Astrocyte (in vitro differentiated cells and primary cell): ENCODE measurements at regions not wholly inside any gene's neighbourhood (a gene's known extent, or its start where the extent isn't known, plus 50 kb on each side); places are given as distances from the start of the nearest gene placed in this dataset.

Source experiments
- DNase-seq: peaks from one replicate; pipeline ENCODE4 v3.0.0-alpha.2; 2010; ENCODE audit warnings: low read depth
- FAIRE-seq: peaks from 2 replicates; lab custom pipeline; 2011; peaks lifted over from hg19 to GRCh38; lab: Jason Lieb, UNC
- H2AFZ ChIP-seq: 2 replicates; pipeline ENCODE4 v1.6.0; 2012; ENCODE audit warnings: low read depth, low read length, inconsistent platforms
- H3K27ac ChIP-seq: 2 replicates; pipeline ENCODE4 v1.5.1; 2011; ENCODE audit warnings: low read depth, low read length, inconsistent platforms
- H3K27me3 ChIP-seq: 2 replicates; pipeline ENCODE4 v1.6.0; 2011; ENCODE audit warnings: low read length, inconsistent platforms; ENCODE audit not compliant: insufficient read depth
- H3K36me3 ChIP-seq: 2 replicates; pipeline ENCODE4 v1.5.1; 2011; ENCODE audit warnings: low read length, inconsistent platforms; ENCODE audit not compliant: insufficient read depth
- H3K4me1 ChIP-seq: 2 replicates; pipeline ENCODE4 v1.5.1; 2011; ENCODE audit warnings: low read length, inconsistent platforms; ENCODE audit not compliant: insufficient read depth
- H3K4me2 ChIP-seq: 2 replicates; pipeline ENCODE4 v1.6.0; 2012; ENCODE audit warnings: low read length, inconsistent platforms
- H3K4me3 ChIP-seq: 2 replicates; pipeline ENCODE4 v1.5.1; 2011; ENCODE audit warnings: low read depth, mild to moderate bottlenecking, low read length, inconsistent platforms; ENCODE audit not compliant: insufficient read depth
- H3K79me2 ChIP-seq: 2 replicates; pipeline ENCODE4 v1.6.0; 2012; ENCODE audit warnings: mild to moderate bottlenecking, low read length, inconsistent platforms; ENCODE audit not compliant: insufficient read depth
- H3K9ac ChIP-seq: 2 replicates; pipeline ENCODE4 v1.6.0; 2012; ENCODE audit warnings: mild to moderate bottlenecking, low read length, inconsistent platforms
- H3K9me3 ChIP-seq: 2 replicates; pipeline ENCODE4 v1.5.1; 2012; ENCODE audit warnings: low read depth, mild to moderate bottlenecking, low read length, inconsistent platforms; ENCODE audit not compliant: insufficient read depth
- H4K20me1 ChIP-seq: 2 replicates; pipeline ENCODE4 v1.6.0; 2012; ENCODE audit warnings: low read length, inconsistent platforms; ENCODE audit not compliant: insufficient read depth
- H3K27ac Mint-ChIP-seq: one replicate; pipeline ENCODE4 v1.8.0; 2021; ENCODE audit warnings: mild to moderate bottlenecking, mixed read lengths; ENCODE audit not compliant: unreplicated experiment
- H3K27me3 Mint-ChIP-seq: one replicate; pipeline ENCODE4 v1.8.0; 2021; ENCODE audit warnings: low read depth, mixed read lengths; ENCODE audit not compliant: unreplicated experiment
- H3K36me3 Mint-ChIP-seq: one replicate; pipeline ENCODE4 v1.8.0; 2021; ENCODE audit warnings: low read depth, mixed read lengths; ENCODE audit not compliant: unreplicated experiment
- H3K4me1 Mint-ChIP-seq: one replicate; pipeline ENCODE4 v1.8.0; 2021; ENCODE audit warnings: low read depth, mixed read lengths; ENCODE audit not compliant: unreplicated experiment
- H3K4me3 Mint-ChIP-seq: one replicate; pipeline ENCODE4 v1.8.0; 2021; ENCODE audit warnings: mild to moderate bottlenecking, moderate library complexity, mixed read lengths; ENCODE audit not compliant: unreplicated experiment
- H3K9me3 Mint-ChIP-seq: one replicate; pipeline ENCODE4 v1.8.0; 2021; ENCODE audit warnings: mild to moderate bottlenecking, mixed read lengths; ENCODE audit not compliant: unreplicated experiment
- EZH2 ChIP-seq: IDR thresholded peaks from 2 replicates; pipeline ENCODE4 v1.6.1; 2012; ENCODE audit warnings: mild to moderate bottlenecking, low read length, inconsistent platforms; ENCODE audit not compliant: insufficient read depth
- TF ChIP-seq, protein P1 (sequence below): IDR thresholded peaks from 2 replicates; pipeline ENCODE4 v1.5.1; 2011; ENCODE audit warnings: low read depth, mild to moderate bottlenecking, inconsistent platforms, low read length, moderate library complexity; ENCODE audit not compliant: insufficient read depth

DNA sequence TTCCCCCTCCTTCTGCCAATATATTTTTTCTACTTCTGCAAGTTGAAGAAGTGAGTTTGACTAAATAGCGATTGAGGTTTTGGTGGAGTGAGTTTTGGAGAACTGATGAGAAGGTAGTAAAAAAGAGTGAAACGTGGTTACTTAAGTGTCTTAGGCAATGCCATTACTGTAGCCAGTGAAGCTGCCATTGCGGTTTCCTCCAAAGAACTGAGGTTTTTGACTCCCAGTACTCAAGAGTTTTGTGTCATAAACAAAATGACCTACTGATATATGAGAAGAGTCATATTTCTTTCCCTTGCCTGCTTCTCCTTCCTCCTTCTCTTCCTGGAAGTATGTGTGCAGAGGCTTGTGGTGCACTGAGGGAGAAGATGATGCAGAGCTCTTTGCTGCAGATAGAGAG is 554.5 kb upstream of the MAP3K7 start:
- H3K4me3 Mint-ChIP-seq, result no peak overlapping the region
- no peaks in the 10 kb centered on the region for H3K27me3 Mint-ChIP-seq
- no peaks in the 10 kb centered on the region for H3K27me3 ChIP-seq
- TF ChIP-seq EZH2, result no peak
- TF ChIP-seq, protein P1, sequence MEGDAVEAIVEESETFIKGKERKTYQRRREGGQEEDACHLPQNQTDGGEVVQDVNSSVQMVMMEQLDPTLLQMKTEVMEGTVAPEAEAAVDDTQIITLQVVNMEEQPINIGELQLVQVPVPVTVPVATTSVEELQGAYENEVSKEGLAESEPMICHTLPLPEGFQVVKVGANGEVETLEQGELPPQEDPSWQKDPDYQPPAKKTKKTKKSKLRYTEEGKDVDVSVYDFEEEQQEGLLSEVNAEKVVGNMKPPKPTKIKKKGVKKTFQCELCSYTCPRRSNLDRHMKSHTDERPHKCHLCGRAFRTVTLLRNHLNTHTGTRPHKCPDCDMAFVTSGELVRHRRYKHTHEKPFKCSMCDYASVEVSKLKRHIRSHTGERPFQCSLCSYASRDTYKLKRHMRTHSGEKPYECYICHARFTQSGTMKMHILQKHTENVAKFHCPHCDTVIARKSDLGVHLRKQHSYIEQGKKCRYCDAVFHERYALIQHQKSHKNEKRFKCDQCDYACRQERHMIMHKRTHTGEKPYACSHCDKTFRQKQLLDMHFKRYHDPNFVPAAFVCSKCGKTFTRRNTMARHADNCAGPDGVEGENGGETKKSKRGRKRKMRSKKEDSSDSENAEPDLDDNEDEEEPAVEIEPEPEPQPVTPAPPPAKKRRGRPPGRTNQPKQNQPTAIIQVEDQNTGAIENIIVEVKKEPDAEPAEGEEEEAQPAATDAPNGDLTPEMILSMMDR, result no peak
- no peak overlapping the region for H3K4me3 ChIP-seq
- no peaks in the 10 kb centered on the region for H3K79me2 ChIP-seq
- no peak overlapping the region for H3K27ac ChIP-seq
- H3K9me3 ChIP-seq, result no peaks in the 10 kb centered on the region
- DNase-seq (no peak), FAIRE-seq (no peak)
- no peak overlapping the region for H3K27ac Mint-ChIP-seq
- H3K36me3 ChIP-seq, result no peaks in the 10 kb centered on the region
- no peak overlapping the region for H2AFZ ChIP-seq
- H3K9me3 Mint-ChIP-seq, result no peaks in the 10 kb centered on the region
- H4K20me1 ChIP-seq, result no peaks in the 10 kb centered on the region
- H3K4me1 ChIP-seq, result no peaks in the 10 kb centered on the region
- no peaks in the 10 kb centered on the region for H3K36me3 Mint-ChIP-seq
- no peak overlapping the region for H3K9ac ChIP-seq
- no peak overlapping the region for H3K4me2 ChIP-seq
- no peaks in the 10 kb centered on the region for H3K4me1 Mint-ChIP-seq

DNA sequence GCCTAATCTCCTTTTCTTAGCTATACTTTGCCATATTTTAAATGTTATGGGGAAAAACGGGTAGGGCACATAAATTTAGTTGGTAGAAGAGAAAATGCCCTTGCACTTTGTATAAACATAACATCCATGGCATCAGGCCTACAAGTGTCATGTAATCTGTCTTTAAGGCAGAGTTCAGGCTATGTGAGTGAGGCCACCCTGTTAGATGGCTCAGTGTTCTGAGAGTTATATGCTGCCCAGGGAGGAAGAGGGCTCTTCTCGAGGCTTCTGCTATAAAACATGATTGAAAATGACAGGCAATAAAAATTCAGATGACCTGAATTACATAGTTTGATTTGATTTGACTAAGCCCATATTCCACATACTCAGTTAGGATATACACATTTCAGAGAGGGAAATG is 553.6 kb upstream of the MAP3K7 start:
- H3K4me3 Mint-ChIP-seq, result no peak overlapping the region
- no peak for DNase-seq
- no peak overlapping the region for H3K4me2 ChIP-seq
- no peaks in the 10 kb centered on the region for H3K27me3 ChIP-seq
- FAIRE-seq, result no peak
- no peak overlapping the region for H3K27ac Mint-ChIP-seq
- H3K4me1 ChIP-seq, result no peaks in the 10 kb centered on the region
- no peaks in the 10 kb centered on the region for H3K9me3 Mint-ChIP-seq
- no peak overlapping the region for H3K4me3 ChIP-seq
- H3K36me3 ChIP-seq, result no peaks in the 10 kb centered on the region
- H3K9ac ChIP-seq, result no peak overlapping the region
- H3K27me3 Mint-ChIP-seq, result no peaks in the 10 kb centered on the region
- no peaks in the 10 kb centered on the region for H3K9me3 ChIP-seq
- no peak overlapping the region for H2AFZ ChIP-seq
- H3K4me1 Mint-ChIP-seq, result no peaks in the 10 kb centered on the region
- no peaks in the 10 kb centered on the region for H3K36me3 Mint-ChIP-seq
- TF ChIP-seq EZH2, result no peak
- TF ChIP-seq, protein P1, result no peak
- no peaks in the 10 kb centered on the region for H4K20me1 ChIP-seq
- H3K79me2 ChIP-seq, result no peaks in the 10 kb centered on the region
- H3K27ac ChIP-seq, result no peak overlapping the region

DNA sequence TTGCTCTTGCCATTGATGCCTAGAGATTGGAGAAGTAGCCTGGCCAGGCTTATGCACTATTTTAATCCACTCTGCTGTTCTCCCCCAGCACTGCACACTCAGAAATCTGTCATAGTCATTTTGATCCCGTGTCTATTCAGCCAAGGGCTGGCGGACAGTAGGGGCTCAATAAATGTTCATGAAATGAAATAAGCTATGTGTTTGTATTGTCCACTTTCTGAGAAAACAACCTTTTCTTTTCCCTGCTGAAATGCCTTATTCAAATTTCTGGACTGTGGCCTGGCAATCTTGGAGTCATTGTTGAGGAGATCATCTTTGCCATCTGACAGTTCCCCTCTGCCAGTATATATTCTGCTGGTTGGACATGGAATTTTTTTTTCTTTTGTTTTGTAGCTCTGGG is 550.4 kb upstream of the MAP3K7 start:
- Histone ChIP-seq H3K4me3 (no peak overlapping the region), H3K79me2 (no peaks in the 10 kb centered on the region), H3K9ac (no peak overlapping the region), H2AFZ (no peak overlapping the region), H3K27me3 (no peaks in the 10 kb centered on the region), H3K27ac (no peak overlapping the region), H4K20me1 (no peaks in the 10 kb centered on the region), H3K4me1 (no peaks in the 10 kb centered on the region), H3K36me3 (no peaks in the 10 kb centered on the region), H3K4me2 (no peak overlapping the region), H3K9me3 (no peaks in the 10 kb centered on the region)
- Mint-ChIP-seq H3K36me3 (no peaks in the 10 kb centered on the region), H3K9me3 (no peaks in the 10 kb centered on the region), H3K4me3 (no peak overlapping the region), H3K4me1 (peaks cover 7% of the 10 kb centered on the region), H3K27me3 (no peaks in the 10 kb centered on the region), H3K27ac (no peak overlapping the region)
- TF ChIP-seq, protein P1, result no peak
- TF ChIP-seq EZH2, result no peak
- no peak for DNase-seq
- no peak for FAIRE-seq
